GM19328 (cell line): ENCODE measurements at regions not wholly inside any gene's neighbourhood (a gene's known extent, or its start where the extent isn't known, plus 50 kb on each side); places are given as distances from the start of the nearest gene placed in this dataset.

Source experiments
- ATAC-seq: cut with Tn5 transposase; IDR thresholded peaks from one replicate; pipeline ENCODE4 v1.9.1; 2021; ENCODE audit warnings: mild to moderate bottlenecking, moderate library complexity; ENCODE audit not compliant: unreplicated experiment

DNA sequence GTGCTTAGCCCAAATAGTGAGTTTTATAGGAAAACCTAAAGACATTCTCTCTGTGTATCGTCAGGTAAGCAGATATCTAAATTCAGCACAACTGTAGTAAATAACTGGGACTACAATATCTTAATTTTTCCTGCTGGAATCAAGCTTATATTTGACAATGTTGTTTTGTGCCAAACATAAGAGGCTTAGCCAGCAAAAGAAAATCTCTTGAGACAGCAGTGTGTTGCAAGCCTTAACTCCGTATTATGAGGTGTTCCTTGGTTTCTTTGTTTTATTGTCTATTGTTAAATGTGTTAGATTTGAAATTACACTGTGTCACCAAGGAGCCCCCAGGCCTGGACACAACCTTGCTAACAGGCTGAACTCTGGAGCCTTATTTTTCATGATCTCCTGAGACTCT, 1570.6 kb upstream of the GOT2 start:
- ATAC-seq = no peak

DNA sequence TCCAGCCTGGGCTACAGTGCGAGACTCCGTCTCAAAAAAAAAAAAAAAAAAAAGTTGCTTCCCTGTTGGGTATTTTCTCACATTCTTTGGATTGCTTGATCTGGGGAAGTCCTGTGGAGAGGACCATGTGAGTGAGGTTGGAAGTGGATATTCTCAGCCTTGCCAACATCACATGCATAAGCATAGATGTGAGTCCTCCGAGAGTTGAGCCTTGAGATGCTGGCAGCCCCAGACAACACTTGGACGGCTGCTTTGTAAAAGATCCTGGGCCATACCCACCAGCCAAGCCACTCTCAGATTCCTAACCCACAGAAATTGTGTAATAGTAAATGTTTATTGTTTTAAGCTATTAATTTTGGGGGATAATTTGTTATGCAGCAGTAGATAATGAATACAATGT, 1570.0 kb upstream of the GOT2 start:
- ATAC-seq = no peak

DNA sequence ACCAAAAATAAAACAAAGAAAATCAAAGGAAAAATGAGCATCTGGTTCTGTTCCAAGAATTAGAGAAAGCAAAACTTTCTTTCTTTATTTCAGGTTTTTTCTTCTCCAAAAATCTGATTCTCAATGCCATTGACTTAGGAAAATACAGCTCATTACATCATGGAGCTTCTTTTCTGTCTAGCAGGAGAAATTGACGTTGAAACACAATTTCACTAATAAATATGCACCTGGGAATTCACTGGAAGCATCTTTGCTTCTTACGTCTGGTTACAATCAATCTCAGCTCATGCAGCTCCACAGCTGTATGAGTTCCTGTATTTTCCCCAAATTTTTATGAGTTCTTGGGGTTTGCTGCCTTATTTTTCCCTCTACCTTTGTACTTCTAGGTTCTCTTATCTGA, 1568.6 kb upstream of the GOT2 start:
- ATAC-seq = no peak

DNA sequence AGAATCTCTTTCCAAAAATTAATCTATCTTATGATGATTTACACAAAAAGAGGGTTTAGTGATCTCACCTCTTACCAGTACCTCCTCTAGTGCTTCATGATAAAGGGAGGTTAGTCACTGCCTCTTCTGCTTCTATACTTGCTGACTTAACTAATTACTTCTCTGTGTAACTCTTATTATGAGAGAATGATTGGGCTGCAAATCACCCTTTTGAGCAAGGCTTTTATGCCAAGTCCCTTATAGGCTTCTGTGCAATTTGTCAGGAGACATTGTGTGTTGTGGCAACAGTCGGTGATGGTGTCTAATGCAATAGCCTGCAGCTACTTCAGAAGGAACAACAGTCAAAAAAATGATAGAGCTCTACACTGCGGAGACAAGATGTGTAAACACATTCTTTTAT, 1568.1 kb upstream of the GOT2 start:
- no peak for ATAC-seq

DNA sequence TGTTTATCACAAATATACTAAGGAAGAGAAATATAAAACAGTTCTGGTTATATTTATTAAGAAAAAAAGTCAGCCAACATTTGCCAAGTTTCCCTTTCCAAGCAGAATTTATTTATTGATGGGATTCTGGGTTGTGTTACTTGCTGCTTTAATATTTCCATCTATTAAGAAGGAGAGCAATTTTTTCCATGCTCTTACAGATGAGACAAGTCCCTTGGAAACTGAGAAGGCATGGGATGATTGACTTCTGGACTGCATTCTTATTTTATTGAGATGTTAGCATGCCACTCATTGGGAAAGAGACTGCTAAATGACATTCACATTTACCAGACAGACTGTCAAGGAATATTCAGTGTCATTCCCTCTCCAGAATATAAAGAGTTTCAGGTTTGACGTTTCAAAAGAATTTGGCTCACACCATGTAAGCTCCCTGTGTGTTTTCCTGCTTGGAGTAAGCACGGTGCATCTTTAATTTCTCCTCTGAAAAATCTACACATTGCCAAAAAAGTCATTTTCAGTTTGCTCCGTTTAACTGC, 1565.2 kb upstream of the GOT2 start:
- no peak for ATAC-seq

DNA sequence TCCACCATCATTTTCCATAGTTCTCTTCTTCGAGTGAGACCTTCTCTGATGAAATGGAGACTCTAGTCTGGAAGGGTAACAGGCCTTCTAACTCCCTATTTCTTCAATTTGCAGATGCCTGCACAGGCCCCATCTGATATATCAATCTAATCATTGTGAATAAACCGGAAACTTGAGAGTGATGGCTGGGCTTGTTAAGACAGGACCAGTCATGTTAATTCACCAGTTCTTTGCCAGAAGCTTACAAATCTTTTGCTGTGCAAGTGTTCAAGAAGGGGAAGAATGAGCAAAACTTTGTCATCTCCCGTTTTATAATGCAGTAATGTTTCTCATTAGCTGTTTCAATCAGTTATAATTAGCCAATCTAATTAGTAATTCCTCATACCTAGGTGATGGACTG, 1561.3 kb upstream of the GOT2 start:
- ATAC-seq = no peak

DNA sequence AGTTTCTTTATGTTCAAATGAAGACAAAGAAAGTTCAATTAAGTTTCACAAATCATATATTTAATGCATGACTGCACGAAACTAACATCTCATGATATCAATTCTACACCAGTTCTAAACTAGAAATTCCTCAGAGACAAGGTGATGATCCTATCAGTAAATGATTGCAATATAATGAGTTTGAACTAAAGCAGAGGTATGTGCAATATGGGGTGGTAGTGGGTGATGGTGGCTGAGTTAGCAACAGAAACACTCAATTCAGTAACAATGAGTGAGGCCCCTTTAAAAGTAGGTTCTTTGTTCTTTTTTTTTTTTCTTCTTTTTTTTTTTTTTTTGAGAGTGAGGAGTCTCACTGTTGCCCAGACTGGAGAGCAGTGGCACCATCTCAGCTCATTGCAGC, 1551.7 kb upstream of the GOT2 start:
- ATAC-seq = no peak

DNA sequence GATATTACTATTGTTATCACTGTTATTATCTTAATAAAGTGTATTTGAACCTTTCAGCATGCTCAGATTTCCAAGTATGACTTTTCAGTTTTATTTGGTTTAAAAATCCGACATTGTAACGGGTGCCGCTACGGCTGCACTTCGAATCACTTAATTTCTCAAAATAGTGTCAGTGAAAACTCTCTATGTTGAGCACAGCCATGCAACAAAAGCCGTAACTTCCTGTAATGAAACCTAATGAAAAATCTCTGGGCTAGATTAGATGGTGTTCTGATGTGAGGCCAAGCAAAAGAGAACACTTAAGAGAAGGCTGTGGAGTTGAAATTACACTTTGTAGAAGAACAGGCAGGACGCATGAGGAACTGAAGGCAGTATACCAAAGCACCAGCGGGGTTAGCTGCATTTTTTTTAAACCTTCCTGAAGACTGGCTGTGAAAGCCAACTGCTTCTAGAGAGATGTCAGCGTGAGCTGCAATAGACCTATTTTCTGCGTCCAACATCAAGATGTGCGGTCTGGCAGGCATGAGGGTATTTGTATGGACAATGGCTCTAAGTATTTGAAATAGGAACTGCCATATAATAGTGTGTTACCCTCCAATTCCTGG, 1545.0 kb upstream of the GOT2 start:
- ATAC-seq = no peak

DNA sequence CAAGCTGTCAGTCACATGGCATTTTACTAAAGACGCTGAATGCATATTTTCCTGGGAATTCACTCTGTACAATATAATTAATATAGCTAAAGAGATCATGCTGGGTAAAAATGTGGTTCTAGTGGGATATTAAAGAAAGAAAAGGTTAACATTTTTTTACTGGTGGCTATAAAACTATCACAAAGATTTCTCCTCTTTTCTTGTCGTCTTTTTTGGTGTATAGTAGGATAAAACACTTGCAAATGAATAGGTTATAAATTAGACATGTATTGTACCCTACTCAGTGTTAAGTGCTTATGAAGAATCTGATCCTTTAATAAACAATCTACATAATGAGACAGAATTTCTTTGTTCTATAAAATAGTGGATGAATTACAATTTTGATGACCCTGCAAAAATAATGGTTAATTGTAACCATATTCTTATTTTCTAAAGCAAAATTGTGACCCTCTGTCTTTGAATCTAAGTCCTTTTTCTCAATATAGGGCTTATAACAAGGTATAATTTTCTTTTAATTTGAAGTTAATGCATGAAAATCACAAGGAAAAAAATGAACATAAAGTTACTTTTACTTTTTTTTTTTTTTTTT, 1540.4 kb upstream of the GOT2 start:
- no peak for ATAC-seq

DNA sequence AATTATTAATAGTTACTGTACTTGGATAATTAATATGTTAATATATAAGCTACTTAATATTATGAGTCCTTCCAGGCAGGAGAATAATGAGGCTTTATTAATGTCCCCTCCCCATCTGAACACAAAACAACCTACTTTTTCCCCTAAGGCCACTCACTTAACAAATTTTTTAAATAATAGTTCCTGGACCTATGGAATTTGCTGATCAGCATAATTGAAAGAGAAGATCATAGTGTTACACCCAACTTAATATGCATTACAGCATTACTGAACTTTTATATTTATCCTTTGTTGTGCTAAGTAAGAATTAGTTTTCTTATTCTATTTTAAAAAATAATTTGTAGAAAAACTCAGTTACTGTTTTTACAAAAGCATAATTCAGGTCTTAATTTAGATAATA, 1537.7 kb upstream of the GOT2 start:
- ATAC-seq = no peak

DNA sequence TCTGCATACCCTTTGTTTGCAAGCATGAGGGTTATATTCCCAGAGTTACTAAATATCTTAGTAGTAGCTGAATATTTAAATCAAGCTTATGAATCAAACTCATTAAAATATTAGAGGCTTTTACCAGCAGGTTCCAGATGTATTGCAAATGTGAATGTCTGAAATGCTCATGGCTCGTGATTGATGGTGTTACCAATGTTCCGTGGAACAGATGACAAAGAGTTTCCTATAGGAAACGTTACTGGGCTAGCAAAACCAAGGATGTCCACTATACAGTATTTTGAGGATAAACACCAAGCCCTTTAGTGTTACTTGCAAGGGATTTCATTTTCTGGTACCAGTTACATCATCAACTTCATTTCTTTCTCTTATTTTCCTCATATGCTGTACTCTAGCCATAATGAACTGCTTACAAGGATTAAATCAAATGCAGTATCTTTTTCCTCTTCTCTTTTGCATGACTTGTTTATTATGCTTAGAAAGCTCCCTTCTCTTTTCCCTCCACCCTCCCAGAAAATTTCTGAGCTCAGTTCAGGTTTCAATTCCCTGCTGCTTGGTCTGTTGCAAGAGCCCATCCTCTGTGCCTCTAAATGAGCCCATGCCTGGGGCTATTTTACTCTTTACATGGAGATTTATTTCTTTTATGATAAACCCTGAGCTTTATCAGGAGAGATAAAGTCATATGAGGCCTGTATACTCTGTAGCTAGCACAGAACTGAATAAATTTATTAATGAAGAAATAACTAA, 1537.1 kb upstream of the GOT2 start:
- no peak for ATAC-seq

DNA sequence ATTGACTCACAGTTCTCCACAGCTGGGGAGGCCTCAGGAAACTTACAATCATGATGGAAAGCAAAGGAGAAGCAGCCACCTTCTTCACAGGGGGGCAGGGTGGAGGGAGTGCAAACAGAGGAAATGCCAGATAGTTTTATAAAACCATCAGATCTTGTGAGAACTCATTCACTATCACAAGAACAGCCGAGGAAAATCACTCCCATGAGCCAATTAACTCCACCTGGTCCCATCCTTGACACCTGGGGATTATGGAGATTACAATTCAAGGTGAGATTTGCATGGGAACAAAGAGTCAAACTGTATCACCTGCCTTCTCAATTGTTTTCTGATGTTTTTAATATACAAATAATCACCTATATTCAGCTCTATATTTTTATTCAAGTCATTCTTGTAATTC, 1527.3 kb upstream of the GOT2 start:
- no peak for ATAC-seq

DNA sequence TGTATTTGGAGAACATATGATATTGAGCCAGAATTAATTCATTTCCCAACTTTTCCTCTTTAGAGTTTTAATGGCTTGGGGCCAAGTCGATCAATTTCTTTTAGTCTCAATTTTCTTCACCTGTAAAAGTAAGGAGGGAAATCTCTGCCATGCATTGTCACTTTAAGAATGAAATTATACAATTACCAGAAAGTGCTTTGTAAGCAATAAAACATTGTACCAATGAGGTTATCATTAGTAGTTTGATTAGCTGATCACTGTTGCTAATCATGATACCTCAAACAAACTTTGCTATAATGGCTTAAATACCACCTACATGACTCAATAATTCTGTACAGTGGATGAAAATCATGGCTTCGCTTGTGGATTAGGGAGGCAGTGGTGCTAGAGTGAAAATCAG, 1525.8 kb upstream of the GOT2 start:
- ATAC-seq = no peak

DNA sequence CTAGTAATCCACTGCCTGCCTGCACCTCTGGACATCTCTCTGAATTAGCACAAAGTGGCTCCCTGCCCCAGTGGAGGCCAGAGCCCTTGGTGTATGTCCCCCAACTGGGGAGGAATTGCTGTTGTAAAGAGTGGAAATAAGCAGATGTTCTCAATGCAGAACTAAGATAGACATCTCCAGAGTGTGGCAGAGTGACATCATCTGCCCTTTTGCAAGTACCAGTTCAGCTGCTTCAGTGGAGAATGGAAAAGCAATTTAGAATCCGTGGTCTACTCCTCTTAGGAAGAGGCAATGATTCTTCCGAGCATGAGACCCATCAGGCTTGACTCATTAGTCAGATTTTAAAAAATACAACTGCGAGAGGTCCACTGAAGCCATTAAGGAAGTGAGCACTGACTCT, 1512.0 kb upstream of the GOT2 start:
- no peak for ATAC-seq

DNA sequence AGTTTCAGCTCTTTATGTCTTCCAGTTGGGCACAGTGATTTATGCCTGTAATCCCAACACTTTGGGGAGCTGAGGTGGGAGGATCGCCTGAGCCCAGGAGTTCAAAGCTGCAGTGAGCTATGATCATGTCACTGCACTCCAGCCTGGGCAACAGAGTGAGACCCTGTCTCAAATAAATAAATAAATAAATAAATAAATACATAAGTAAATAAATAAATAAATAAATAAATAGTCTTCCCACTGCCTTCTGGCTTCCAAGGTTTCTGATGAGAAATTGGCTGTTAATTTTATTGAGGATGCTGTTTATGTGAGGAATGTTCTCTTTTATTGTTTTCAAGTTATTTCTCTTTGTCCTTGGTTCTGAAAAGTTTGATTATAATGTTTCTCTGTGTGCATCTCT, 1507.6 kb upstream of the GOT2 start:
- no peak for ATAC-seq

DNA sequence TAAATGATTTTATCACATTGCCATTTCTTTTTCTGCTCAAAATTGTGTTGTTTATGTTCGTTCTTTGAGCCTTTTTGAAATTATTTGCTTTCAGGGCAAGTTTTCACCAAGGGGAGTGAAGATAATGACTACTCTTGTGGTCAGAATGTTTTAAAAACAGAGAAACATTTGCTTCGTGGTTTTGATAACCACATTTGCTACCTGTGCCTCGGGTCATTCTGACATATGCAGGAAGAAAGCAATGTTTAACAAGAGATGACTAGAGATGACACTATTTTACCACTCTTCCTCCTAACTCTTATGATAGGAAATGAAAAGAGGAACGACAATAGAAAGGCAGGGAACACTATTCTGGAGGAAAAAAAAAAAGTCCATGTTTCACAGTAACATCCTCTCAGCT, 1496.5 kb upstream of the GOT2 start:
- no peak for ATAC-seq

DNA sequence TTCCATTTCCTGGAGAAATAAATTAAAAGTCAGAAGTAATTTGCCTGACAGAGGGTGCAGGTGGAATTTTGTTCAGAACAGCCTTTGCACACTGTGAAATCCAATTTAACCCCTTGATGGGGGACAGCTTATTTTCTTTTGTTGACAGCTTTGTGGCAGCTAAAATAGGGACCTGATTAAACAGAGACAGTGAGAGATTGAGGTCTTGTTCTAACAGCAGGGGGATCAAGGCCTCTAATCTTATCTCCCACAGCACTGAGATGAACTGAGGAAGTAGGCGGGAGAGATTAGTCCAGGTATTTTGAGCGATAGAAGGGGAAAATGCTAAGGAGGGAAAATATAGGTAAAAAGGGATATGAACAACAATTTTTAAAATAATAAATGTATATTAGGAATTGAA, 1491.4 kb upstream of the GOT2 start:
- ATAC-seq = no peak

DNA sequence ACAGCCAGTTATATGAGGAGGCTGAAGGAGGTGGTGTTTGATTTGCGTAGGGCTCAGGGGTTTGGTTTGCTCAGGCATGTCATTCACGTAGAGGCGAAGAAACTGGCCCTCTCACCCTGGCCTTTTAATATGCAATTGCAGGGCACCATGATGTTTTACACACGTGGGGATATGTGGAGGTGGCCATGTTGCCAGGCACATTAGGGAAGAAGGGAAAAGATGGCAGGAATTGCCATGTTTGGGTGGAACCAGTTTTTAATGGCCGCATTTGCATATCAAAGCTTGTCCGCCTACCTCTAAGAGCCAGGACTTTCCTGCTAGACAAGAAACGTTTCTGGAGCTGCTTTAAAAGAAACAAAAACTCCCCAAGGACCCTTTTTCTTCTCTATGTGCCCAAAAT, 1483.7 kb upstream of the GOT2 start:
- ATAC-seq = no peak

DNA sequence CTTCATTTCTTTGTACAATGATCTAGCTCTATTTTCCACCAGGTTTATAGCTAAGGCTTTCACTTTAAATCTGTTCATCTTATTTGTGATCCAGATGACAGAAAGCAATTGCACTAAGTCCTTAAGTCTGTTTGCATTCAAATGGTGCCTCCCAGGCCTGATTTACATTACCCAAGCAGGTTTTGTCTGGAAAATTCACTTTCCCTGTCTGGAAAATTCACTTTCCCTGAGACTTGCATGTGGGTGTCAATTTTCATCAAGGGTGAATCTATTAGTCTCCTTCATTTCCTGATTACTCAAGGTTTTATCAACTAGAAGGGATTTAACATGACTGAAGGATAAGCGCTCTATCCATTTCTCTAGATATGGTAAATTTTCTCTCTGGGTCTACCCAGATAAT, 1480.2 kb upstream of the GOT2 start:
- ATAC-seq = no peak

DNA sequence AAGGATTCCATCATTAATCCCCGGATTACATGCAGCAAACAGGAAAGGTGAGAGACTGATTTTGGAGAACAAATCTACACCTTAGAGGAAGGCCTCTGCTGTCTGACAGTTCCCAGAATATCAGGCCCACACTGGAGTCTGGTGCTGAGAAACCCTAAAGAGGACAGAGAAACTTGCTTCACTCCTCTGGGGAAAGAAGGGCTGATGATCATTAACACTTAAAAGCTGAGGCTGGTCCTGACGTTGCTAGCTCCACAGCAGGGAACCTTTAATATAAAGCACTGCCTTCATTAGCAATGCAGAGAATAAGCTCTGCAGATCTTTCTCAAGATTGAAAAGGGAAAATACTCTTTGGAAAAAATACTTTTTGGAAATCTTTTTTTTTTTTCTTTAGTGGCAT, 1472.4 kb upstream of the GOT2 start:
- no peak for ATAC-seq

DNA sequence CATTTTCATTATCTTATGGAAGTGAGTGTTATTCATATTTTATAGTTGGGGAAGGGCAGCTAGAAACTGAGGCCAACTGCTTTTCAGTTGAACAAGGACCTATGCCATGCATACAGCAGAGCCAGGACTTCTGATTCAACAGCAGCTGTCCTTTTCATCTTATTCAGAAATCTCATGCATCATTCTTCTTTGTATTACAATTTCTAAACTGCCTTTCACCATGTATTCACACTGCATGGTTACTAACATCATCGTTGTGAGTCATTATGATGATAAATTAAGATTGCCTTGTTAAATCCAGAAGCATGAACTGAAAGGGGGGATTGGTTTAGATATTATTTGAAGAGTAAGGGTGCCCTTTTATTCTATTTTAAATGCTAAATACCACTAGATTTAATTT, 1470.1 kb upstream of the GOT2 start:
- no peak for ATAC-seq

DNA sequence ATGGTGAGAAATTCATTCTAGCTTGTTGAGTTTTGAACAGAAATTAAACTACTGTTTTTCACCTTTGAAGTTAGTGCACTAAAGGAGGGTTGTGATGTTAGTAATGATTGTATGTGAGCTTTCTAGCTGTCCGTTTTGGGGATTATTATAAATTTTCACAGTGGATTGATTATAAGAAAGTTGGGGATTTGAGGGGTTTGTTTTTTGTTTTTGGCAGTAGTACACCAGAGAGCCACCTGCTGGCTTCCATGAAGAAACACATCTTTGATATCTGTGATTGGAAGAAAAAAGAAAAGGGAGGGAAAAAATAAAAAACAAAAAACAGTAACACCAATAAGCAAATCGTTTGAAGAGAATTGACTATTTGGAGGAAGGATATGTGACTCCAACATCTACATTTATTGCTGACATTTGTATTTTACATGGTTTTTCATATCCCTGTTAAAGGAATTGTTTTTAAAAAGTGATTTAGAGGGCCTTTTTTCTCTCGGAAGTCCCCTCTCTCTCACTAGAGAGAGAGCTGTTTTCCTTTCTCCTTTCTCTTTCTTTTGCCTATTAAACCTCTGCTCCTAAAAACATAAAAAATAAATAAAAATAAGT, 1469.5 kb upstream of the GOT2 start:
- no peak for ATAC-seq
